HEK293 (cell line): ENCODE measurements at regions not wholly inside any gene's neighbourhood (a gene's known extent, or its start where the extent isn't known, plus 50 kb on each side); places are given as distances from the start of the nearest gene placed in this dataset.

Experiments used
- CTCF ChIA-PET: fragments of 350-600 bp; formaldehyde crosslinking; extraction: SDS; loops from one replicate; lab custom pipeline; 2021; ENCODE audit warnings: antibody characterized with exemption; lab: Yijun Ruan, JAX
- POLR2A ChIA-PET: fragments of 300-600 bp; formaldehyde crosslinking; extraction: SDS; loops from one replicate; lab custom pipeline; 2020; ENCODE audit warnings: antibody characterized with exemption, inconsistent platforms; lab: Yijun Ruan, JAX
- H3K27ac ChIP-seq: fragments of 200-500 bp; sonication (Bioruptor generic); 2 replicates; pipeline ENCODE4 v1.5.1; 2014; ENCODE audit warnings: low read depth, low read length, control low read depth, inconsistent platforms; ENCODE audit errors: extremely low read depth
- H3K36me3 ChIP-seq, 2 experiments: fragments of 200-500 bp in 1 of 2; sonication (Bioruptor generic) in 1 of 2; 1 replicate in 1 of 2; 2 replicates in 1 of 2; pipeline ENCODE4 v1.5.1; 2014 to 2017; ENCODE audit warnings: inconsistent platforms in 2 of 2, low read length in 2 of 2; ENCODE audit not compliant: control insufficient read depth in 2 of 2, insufficient read depth in 1 of 2
- H3K4me1 ChIP-seq: fragments of 200-500 bp; sonication (Bioruptor generic); 2 replicates; pipeline ENCODE4 v1.5.1; 2014; ENCODE audit warnings: mild to moderate bottlenecking, low read length, inconsistent platforms; ENCODE audit not compliant: control insufficient read depth, insufficient read depth
- H3K4me3 ChIP-seq: 2 replicates; pipeline ENCODE4 v1.5.1; 2011; ENCODE audit warnings: low read depth, mild to moderate bottlenecking, control low read depth, low read length, moderate library complexity
- H3K9me3 ChIP-seq: fragments of 200-500 bp; sonication (Bioruptor generic); 2 replicates; pipeline ENCODE4 v1.5.1; 2014; ENCODE audit warnings: low read depth, low read length, inconsistent platforms; ENCODE audit not compliant: control insufficient read depth, insufficient read depth
- GLI2 ChIP-seq: fragments of 450-650 bp; formaldehyde crosslinking; IDR thresholded peaks from 2 replicates; pipeline ENCODE4; 2017; ENCODE audit warnings: missing biosample characterization, missing genetic modification characterization, low read depth, borderline replicate concordance
- HOXC10 ChIP-seq: sonication (generic); formaldehyde crosslinking; IDR thresholded peaks from 2 replicates; pipeline ENCODE4 v1.8.1; 2023; ENCODE audit warnings: mild to moderate bottlenecking, missing genetic modification reagents
- KLF9 ChIP-seq: fragments of 450-650 bp; formaldehyde crosslinking; IDR thresholded peaks from 2 replicates; pipeline ENCODE4 v1.5.1; 2016; ENCODE audit warnings: missing biosample characterization, missing genetic modification characterization, low read depth
- PATZ1 ChIP-seq: fragments of 450-650 bp; formaldehyde crosslinking; IDR thresholded peaks from 2 replicates; pipeline ENCODE4 v1.5.1; 2016; ENCODE audit warnings: missing biosample characterization, missing genetic modification characterization
- PRDM1 ChIP-seq: fragments of 450-650 bp; formaldehyde crosslinking; IDR thresholded peaks from 2 replicates; pipeline ENCODE4; 2016; ENCODE audit warnings: missing biosample characterization, missing genetic modification characterization
- REPIN1 ChIP-seq: fragments of 450-650 bp; formaldehyde crosslinking; IDR thresholded peaks from 2 replicates; pipeline ENCODE4 v1.5.1; 2017; ENCODE audit warnings: missing biosample characterization, missing genetic modification characterization, low read depth
- ZBTB1 ChIP-seq: fragments of 450-650 bp; formaldehyde crosslinking; IDR thresholded peaks from 2 replicates; pipeline ENCODE4 v1.5.1; 2016; ENCODE audit warnings: missing biosample characterization, missing genetic modification characterization
- ZBTB21 ChIP-seq: fragments of 450-650 bp; formaldehyde crosslinking; IDR thresholded peaks from 2 replicates; pipeline ENCODE4 v1.5.1; 2017; ENCODE audit warnings: missing biosample characterization, missing genetic modification characterization
- ZBTB8A ChIP-seq: fragments of 450-650 bp; formaldehyde crosslinking; IDR thresholded peaks from 2 replicates; pipeline ENCODE4 v1.5.1; 2016; ENCODE audit warnings: missing biosample characterization, missing genetic modification characterization
- ZNF155 ChIP-seq: fragments of 450-650 bp; formaldehyde crosslinking; IDR thresholded peaks from 2 replicates; pipeline ENCODE4 v1.5.1; 2016; ENCODE audit warnings: missing biosample characterization, missing genetic modification characterization
- ZNF202 ChIP-seq: fragments of 450-650 bp; formaldehyde crosslinking; IDR thresholded peaks from 2 replicates; pipeline ENCODE4 v1.5.1; 2016; ENCODE audit warnings: missing biosample characterization, missing genetic modification characterization, borderline replicate concordance
- ZNF311 ChIP-seq: fragments of 450-650 bp; formaldehyde crosslinking; IDR thresholded peaks from 2 replicates; pipeline ENCODE4 v1.5.1; 2017; ENCODE audit warnings: missing biosample characterization, missing genetic modification characterization, borderline replicate concordance
- ZNF48 ChIP-seq: fragments of 450-650 bp; formaldehyde crosslinking; IDR thresholded peaks from 2 replicates; pipeline ENCODE4 v1.5.1; 2016; ENCODE audit warnings: missing biosample characterization, missing genetic modification characterization
- ZNF529 ChIP-seq: fragments of 450-650 bp; formaldehyde crosslinking; IDR thresholded peaks from 2 replicates; pipeline ENCODE4 v1.5.1; 2017; ENCODE audit warnings: missing genetic modification characterization, missing biosample characterization; ENCODE audit not compliant: insufficient replicate concordance
- ZNF621 ChIP-seq: fragments of 450-650 bp; formaldehyde crosslinking; IDR thresholded peaks from 2 replicates; pipeline ENCODE4 v1.5.1; 2017; ENCODE audit warnings: missing biosample characterization, missing genetic modification characterization
- ZNF624 ChIP-seq: fragments of 450-650 bp; formaldehyde crosslinking; IDR thresholded peaks from 2 replicates; pipeline ENCODE4 v1.5.1; 2017; ENCODE audit warnings: missing biosample characterization, missing genetic modification characterization
- ZNF677 ChIP-seq: fragments of 450-650 bp; IDR thresholded peaks from 2 replicates; pipeline ENCODE4 v1.5.0; 2018; ENCODE audit warnings: missing biosample characterization, mild to moderate bottlenecking, missing genetic modification characterization, moderate library complexity
- ZNF701 ChIP-seq: fragments of 450-650 bp; formaldehyde crosslinking; IDR thresholded peaks from 2 replicates; pipeline ENCODE4 v1.5.1; 2016; ENCODE audit warnings: missing biosample characterization, missing genetic modification characterization
- ZNF707 ChIP-seq: fragments of 450-650 bp; formaldehyde crosslinking; IDR thresholded peaks from 2 replicates; pipeline ENCODE4 v1.5.1; 2016; ENCODE audit warnings: missing biosample characterization, missing genetic modification characterization
- ZNF785 ChIP-seq: fragments of 450-650 bp; formaldehyde crosslinking; IDR thresholded peaks from 2 replicates; pipeline ENCODE4 v1.5.1; 2016; ENCODE audit warnings: missing biosample characterization, missing genetic modification characterization
- ZNF791 ChIP-seq: fragments of 450-650 bp; formaldehyde crosslinking; IDR thresholded peaks from 2 replicates; pipeline ENCODE4 v1.5.1; 2016; ENCODE audit warnings: missing biosample characterization, missing genetic modification characterization
- TF ChIP-seq, protein P1 (sequence below): sonication (generic); formaldehyde crosslinking; IDR thresholded peaks from 2 replicates; pipeline ENCODE4 v1.8.1; 2022; ENCODE audit warnings: mild to moderate bottlenecking, moderate library complexity, missing genetic modification reagents
- TF ChIP-seq, protein P2 (sequence below): fragments of 450-650 bp; formaldehyde crosslinking; IDR thresholded peaks from 2 replicates; pipeline ENCODE4 v1.5.1; 2016; ENCODE audit warnings: missing biosample characterization, missing genetic modification characterization
- TF ChIP-seq, protein P3 (sequence below): fragments of 450-650 bp; formaldehyde crosslinking; IDR thresholded peaks from 2 replicates; pipeline ENCODE4 v1.5.1; 2017; ENCODE audit warnings: missing biosample characterization, missing genetic modification characterization
- TF ChIP-seq, protein P4 (sequence below): fragments of 450-650 bp; formaldehyde crosslinking; IDR thresholded peaks from 2 replicates; pipeline ENCODE4 v1.5.1; 2016; ENCODE audit warnings: missing biosample characterization, missing genetic modification characterization
- TF ChIP-seq, protein P5 (sequence below): fragments of 450-650 bp; formaldehyde crosslinking; IDR thresholded peaks from 2 replicates; pipeline ENCODE4 v1.5.1; 2016; ENCODE audit warnings: missing biosample characterization, missing genetic modification characterization

GRCh38 chr5:8813180-8813579 is 732.7 kb downstream of the SEMA5A start (continued):
- TF ChIP-seq, protein P1, sequence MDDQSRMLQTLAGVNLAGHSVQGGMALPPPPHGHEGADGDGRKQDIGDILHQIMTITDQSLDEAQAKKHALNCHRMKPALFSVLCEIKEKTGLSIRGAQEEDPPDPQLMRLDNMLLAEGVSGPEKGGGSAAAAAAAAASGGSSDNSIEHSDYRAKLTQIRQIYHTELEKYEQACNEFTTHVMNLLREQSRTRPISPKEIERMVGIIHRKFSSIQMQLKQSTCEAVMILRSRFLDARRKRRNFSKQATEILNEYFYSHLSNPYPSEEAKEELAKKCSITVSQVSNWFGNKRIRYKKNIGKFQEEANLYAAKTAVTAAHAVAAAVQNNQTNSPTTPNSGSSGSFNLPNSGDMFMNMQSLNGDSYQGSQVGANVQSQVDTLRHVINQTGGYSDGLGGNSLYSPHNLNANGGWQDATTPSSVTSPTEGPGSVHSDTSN = no peak
- TF ChIP-seq, protein P2, sequence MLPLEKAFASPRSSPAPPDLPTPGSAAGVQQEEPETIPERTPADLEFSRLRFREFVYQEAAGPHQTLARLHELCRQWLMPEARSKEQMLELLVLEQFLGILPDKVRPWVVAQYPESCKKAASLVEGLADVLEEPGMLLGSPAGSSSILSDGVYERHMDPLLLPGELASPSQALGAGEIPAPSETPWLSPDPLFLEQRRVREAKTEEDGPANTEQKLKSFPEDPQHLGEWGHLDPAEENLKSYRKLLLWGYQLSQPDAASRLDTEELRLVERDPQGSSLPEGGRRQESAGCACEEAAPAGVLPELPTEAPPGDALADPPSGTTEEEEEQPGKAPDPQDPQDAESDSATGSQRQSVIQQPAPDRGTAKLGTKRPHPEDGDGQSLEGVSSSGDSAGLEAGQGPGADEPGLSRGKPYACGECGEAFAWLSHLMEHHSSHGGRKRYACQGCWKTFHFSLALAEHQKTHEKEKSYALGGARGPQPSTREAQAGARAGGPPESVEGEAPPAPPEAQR (tag by site-specific recombination) = no peak
- TF ChIP-seq, all 188 proteins: peak for 0

GRCh38 chr5:8814105-8814504 is 731.8 kb downstream of the SEMA5A start:
- POLR2A ChIA-PET = no interaction called here
- H3K4me1 ChIP-seq = no peaks in the 10 kb centered on the region
- H3K27ac ChIP-seq = no peak overlapping the region
- no peak overlapping the region for H3K4me3 ChIP-seq
- no peaks in the 10 kb centered on the region for H3K36me3 ChIP-seq
- CTCF ChIA-PET = no interaction called here
- no peaks in the 10 kb centered on the region for H3K9me3 ChIP-seq
- TF ChIP-seq KLF9 (tag by site-specific recombination) (no peak), ZNF621 (tag by site-specific recombination) (no peak), PATZ1 (tag by site-specific recombination) (no peak), ZNF624 (tag by site-specific recombination) (no peak), ZNF707 (tag by site-specific recombination) (no peak), ZNF791 (tag by site-specific recombination) (no peak), REPIN1 (tag by site-specific recombination) (no peak), ZNF48 (tag by site-specific recombination) (no peak), ZBTB21 (tag by site-specific recombination) (no peak), PRDM1 (no peak), ZNF785 (tag by site-specific recombination) (no peak), ZNF677 (no peak), ZBTB8A (tag by site-specific recombination) (no peak), ZNF701 (no peak), HOXC10 (CRISPR knock-in tag) (no peak), ZBTB1 (tag by site-specific recombination) (no peak)
- TF ChIP-seq, protein P3, sequence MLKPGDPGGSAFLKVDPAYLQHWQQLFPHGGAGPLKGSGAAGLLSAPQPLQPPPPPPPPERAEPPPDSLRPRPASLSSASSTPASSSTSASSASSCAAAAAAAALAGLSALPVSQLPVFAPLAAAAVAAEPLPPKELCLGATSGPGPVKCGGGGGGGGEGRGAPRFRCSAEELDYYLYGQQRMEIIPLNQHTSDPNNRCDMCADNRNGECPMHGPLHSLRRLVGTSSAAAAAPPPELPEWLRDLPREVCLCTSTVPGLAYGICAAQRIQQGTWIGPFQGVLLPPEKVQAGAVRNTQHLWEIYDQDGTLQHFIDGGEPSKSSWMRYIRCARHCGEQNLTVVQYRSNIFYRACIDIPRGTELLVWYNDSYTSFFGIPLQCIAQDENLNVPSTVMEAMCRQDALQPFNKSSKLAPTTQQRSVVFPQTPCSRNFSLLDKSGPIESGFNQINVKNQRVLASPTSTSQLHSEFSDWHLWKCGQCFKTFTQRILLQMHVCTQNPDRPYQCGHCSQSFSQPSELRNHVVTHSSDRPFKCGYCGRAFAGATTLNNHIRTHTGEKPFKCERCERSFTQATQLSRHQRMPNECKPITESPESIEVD (tag by site-specific recombination) = no peak
- TF ChIP-seq, all 188 proteins: peak for 0

DNA sequence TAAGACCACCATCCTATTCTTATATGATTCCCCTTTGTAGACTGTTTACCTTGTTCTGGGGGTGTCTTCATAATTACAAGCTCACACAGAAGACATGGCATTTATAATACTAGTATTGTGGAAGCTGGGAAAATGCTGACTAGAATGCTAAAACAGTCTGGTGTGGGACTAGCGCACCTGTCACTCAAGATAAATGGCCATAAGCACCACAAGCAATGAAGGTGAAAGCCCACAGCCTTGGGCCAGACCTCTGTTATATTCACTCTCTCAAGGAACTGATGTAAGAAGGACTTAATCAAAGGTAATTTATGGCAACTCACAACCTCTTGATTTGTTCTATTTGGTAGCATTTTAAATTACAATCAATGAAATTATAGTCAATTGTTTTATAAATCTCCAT is 721.5 kb downstream of the SEMA5A start:
- CTCF ChIA-PET = interaction anchor here (0.6 kb wide), 1 partner anchor 892 kb away, joined by 3 read pairs; no protein-coding TSS in a partner anchor
- Histone ChIP-seq H3K4me1 (no peaks in the 10 kb centered on the region), H3K4me3 (no peak overlapping the region), H3K36me3 (no peaks in the 10 kb centered on the region), H3K27ac (no peak overlapping the region), H3K9me3 (no peaks in the 10 kb centered on the region)
- POLR2A ChIA-PET = no interaction called here
- TF ChIP-seq ZNF311 (tag by site-specific recombination) (no peak), ZNF202 (no peak), ZNF155 (tag by site-specific recombination) (no peak), ZBTB8A (tag by site-specific recombination) (no peak), GLI2 (no peak), ZNF529 (tag by site-specific recombination) (no peak)
- TF ChIP-seq, protein P4, sequence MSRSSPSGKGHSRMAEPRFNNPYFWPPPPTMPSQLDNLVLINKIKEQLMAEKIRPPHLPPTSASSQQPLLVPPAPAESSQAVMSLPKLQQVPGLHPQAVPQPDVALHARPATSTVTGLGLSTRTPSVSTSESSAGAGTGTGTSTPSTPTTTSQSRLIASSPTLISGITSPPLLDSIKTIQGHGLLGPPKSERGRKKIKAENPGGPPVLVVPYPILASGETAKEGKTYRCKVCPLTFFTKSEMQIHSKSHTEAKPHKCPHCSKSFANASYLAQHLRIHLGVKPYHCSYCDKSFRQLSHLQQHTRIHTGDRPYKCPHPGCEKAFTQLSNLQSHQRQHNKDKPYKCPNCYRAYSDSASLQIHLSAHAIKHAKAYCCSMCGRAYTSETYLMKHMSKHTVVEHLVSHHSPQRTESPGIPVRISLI (tag by site-specific recombination) = no peak
- TF ChIP-seq, protein P5, sequence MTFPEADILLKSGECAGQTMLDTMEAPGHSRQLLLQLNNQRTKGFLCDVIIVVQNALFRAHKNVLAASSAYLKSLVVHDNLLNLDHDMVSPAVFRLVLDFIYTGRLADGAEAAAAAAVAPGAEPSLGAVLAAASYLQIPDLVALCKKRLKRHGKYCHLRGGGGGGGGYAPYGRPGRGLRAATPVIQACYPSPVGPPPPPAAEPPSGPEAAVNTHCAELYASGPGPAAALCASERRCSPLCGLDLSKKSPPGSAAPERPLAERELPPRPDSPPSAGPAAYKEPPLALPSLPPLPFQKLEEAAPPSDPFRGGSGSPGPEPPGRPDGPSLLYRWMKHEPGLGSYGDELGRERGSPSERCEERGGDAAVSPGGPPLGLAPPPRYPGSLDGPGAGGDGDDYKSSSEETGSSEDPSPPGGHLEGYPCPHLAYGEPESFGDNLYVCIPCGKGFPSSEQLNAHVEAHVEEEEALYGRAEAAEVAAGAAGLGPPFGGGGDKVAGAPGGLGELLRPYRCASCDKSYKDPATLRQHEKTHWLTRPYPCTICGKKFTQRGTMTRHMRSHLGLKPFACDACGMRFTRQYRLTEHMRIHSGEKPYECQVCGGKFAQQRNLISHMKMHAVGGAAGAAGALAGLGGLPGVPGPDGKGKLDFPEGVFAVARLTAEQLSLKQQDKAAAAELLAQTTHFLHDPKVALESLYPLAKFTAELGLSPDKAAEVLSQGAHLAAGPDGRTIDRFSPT (tag by site-specific recombination) = no peak
